ENCODE measurements at regions not wholly inside any gene's neighbourhood (a gene's known extent, or its start where the extent isn't known, plus 50 kb on each side); places are given as distances from the start of the nearest gene placed in this dataset.

DNA sequence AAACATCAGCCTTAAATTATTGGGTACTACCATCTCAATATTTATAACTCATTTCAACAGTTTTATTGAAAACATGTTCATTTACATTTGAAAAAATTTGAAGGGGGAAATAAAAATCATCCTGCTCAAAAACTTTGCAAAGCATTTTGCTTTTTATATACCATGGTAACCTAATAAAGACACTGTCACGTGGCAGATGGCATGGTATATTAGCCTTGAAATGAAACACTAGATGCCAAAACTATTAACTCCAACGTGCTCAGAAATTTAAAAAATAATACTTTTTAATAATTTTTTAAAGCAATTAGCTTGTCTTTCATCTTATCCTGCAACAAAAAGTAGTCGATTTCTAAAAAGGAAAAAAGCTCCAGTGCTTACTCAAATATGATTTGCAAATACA lies 88.6 kb upstream of the NFIB start:
- no peak overlapping the region for H3K27ac Mint-ChIP-seq
- no peaks in the 10 kb centered on the region for H3K27me3 Mint-ChIP-seq (ENCODE audit: low read depth)
- WGBS (ENCODE audit: extremely low coverage, insufficient read length, low lambda C conversion rate), result no CpG with 5 or more reads among the region's 3 CpGs
- no peak for TF ChIP-seq CTCF (conservative IDR thresholded peaks at IDR 0.05)
- Histone ChIP-seq H3K23me2 (ENCODE audit: insufficient read length, low read depth, low read length, poor library complexity, severe bottlenecking) (no peaks in the 10 kb centered on the region), H3T11ph (ENCODE audit: low read length) (no peak overlapping the region), H3K4ac (ENCODE audit: low read depth, low read length) (no peak overlapping the region), H4K5ac (ENCODE audit: insufficient read length, low read depth, low read length) (no peak overlapping the region), H3K4me1 (ENCODE audit: insufficient read depth, low read length) (no peaks in the 10 kb centered on the region), H2AFZ (ENCODE audit: low read length) (no peak overlapping the region), H3K79me1 (ENCODE audit: insufficient read depth, low read depth, low read length, poor library complexity, severe bottlenecking) (no peaks in the 10 kb centered on the region), H4K8ac (replicated peaks; ENCODE audit: insufficient read length, low read depth, low read length) (no peak overlapping the region), H3K56ac (ENCODE audit: insufficient read length, low read depth, low read length) (no peak overlapping the region), H2BK120ac (ENCODE audit: low read depth, low read length, poor library complexity, severe bottlenecking) (no peak overlapping the region), H3K27ac (ENCODE audit: insufficient read length, low read depth, low read length) (no peak overlapping the region), H2BK20ac (ENCODE audit: low read depth, low read length, poor library complexity, severe bottlenecking) (no peak overlapping the region), H3K27me3 (ENCODE audit: insufficient read depth, low read length) (no peaks in the 10 kb centered on the region), H3K23ac (ENCODE audit: insufficient read length, low read depth, low read length) (no peak overlapping the region), H2BK15ac (ENCODE audit: low read depth, low read length) (no peak overlapping the region), H3K9ac (ENCODE audit: extremely low read depth, insufficient read length, low read length) (no peak overlapping the region), H2AK5ac (ENCODE audit: insufficient read length, low read length) (no peak overlapping the region), H4K91ac (ENCODE audit: insufficient read length, low read depth, low read length) (no peak overlapping the region), H2BK5ac (ENCODE audit: insufficient read length, low read length) (no peak overlapping the region), H3K18ac (ENCODE audit: insufficient read length, low read depth, low read length) (no peak overlapping the region), H2BK12ac (ENCODE audit: insufficient read length, low read depth, low read length) (no peak overlapping the region), H3K14ac (ENCODE audit: insufficient read depth, low read length) (no peak overlapping the region), H4K20me1 (ENCODE audit: control insufficient read depth, insufficient read depth, insufficient read length) (no peaks in the 10 kb centered on the region), H3K79me2 (ENCODE audit: insufficient read depth, low read length) (no peaks in the 10 kb centered on the region), H3K9me3 (ENCODE audit: control insufficient read depth, low read depth, low read length) (no peaks in the 10 kb centered on the region), H3K4me2 (ENCODE audit: insufficient read depth, insufficient read length, low read length) (no peak overlapping the region)
- no peaks in the 10 kb centered on the region; a peak in 1 of 7 replicates for H3K36me3 Mint-ChIP-seq (ENCODE audit: insufficient read depth in 1 of 3, low read depth in 3 of 3)
- H3K4me1 Mint-ChIP-seq, result peaks cover 12 to 19% of the 10 kb centered on the region in 2 experiments
- H3K4me3 Mint-ChIP-seq, result no peak overlapping the region
- no peak for DNase-seq
- no peaks in the 10 kb centered on the region for H3K9me3 Mint-ChIP-seq
